ENCODE measurements at regions not wholly inside any gene's neighbourhood (a gene's known extent, or its start where the extent isn't known, plus 50 kb on each side); places are given as distances from the start of the nearest gene placed in this dataset.
"Not testable (repeated sequence)": the region's sequence is repeated elsewhere in the genome, so short reads cannot be mapped to it uniquely, and the experiment has no call there.

DNA sequence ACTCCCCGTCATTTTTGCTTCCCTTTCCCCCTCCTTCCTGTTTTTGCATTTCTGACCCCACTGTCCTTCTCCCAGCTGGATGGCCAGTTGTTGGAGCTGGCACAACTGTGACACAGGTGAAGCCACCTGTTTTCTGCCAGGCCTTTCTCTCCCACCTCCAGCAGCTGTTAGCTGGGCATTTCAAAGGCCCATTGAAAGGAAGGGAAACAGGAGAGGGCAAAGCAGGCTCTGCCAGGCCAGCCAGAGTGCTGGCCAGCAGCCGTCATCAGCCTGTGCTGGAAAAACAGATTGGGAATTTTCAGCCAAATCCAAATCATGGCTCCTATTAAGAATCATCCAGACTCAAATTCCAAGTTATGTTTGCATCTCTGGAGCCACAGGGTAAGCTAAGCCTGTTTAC, 155.2 kb upstream of the C2CD4B start:
- Histone ChIP-seq H3K27me3 (ENCODE audit: control insufficient read depth in 2 of 2, insufficient read depth in 2 of 2, low read length in 2 of 2) (no peaks in the 10 kb centered on the region), H3K4me3 (ENCODE audit: low read length in 2 of 2) (no peak overlapping the region), H3K9me3 (ENCODE audit: control insufficient read depth in 2 of 2, low read length in 2 of 2) (no peaks in the 10 kb centered on the region), H3K36me3 (ENCODE audit: control insufficient read depth in 2 of 2, insufficient read depth in 2 of 2, low read length in 2 of 2) (no peaks in the 10 kb centered on the region), H3K4me1 (ENCODE audit: control insufficient read depth in 2 of 2, insufficient read depth in 2 of 2, low read length in 2 of 2) (no peaks in the 10 kb centered on the region), H3K9ac (ENCODE audit: low read depth in 1 of 2, low read length in 2 of 2) (no peak overlapping the region), H3K27ac (ENCODE audit: low read depth in 2 of 2, low read length in 2 of 2) (no peak overlapping the region)

DNA sequence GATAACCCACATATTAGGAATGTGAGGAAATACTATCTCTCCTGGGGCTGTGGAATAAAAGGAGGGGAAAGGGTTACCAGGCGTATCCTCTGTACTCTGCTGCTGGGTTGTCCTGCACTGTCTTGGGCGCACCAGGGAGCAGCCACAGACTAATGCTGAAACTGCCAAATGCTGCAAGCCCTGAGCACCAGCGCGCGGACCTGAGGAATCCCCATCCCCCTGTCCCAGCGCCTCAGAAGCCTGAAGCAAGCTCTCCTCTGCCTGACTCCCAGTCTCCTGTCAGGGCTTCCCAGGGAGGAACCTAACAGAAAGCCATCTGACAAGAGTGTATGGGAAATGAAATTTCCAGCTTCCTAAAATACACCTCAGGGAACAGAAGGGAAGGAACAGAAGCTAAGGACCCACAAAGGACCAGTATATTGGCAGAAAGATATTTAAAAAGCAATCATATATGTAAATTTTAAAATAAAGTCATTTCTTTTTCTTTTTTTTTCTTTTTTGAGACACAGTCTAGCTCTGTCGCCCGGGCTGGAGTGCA, 158.3 kb upstream of the C2CD4B start:
- Histone ChIP-seq H3K27ac (ENCODE audit: low read depth in 2 of 2, low read length in 2 of 2) (no peak overlapping the region), H3K27me3 (ENCODE audit: control insufficient read depth in 2 of 2, insufficient read depth in 2 of 2, low read length in 2 of 2) (no peaks in the 10 kb centered on the region), H3K9me3 (ENCODE audit: control insufficient read depth in 2 of 2, low read length in 2 of 2) (no peaks in the 10 kb centered on the region), H3K4me1 (ENCODE audit: control insufficient read depth in 2 of 2, insufficient read depth in 2 of 2, low read length in 2 of 2) (no peaks in the 10 kb centered on the region), H3K36me3 (ENCODE audit: control insufficient read depth in 2 of 2, insufficient read depth in 2 of 2, low read length in 2 of 2) (no peaks in the 10 kb centered on the region), H3K4me3 (ENCODE audit: low read length in 2 of 2) (no peak overlapping the region), H3K9ac (ENCODE audit: low read depth in 1 of 2, low read length in 2 of 2) (no peak overlapping the region)

DNA sequence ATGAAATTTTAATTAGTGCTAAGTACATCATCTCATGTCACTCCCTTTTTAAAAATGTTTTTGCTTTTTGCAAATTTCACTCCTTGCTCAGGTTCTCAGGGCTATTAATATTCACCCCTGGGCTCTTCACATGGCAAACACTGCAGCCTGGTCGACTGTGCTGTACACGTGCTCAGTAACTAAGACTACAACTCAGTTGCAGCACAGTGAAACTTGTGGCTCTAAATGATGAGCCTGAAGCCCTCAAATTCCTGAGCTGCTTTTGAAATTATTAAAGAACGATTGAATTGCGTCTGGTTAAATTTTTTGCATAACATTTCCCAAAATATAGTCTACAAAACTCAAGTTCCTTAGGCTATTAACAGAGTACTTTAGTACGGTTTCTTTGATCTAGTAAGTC, 159.3 kb upstream of the C2CD4B start:
- no peak overlapping the region for H3K4me3 ChIP-seq (ENCODE audit: low read length in 2 of 2)
- no peaks in the 10 kb centered on the region for H3K9me3 ChIP-seq (ENCODE audit: control insufficient read depth in 2 of 2, low read length in 2 of 2)
- no peak overlapping the region for H3K9ac ChIP-seq (ENCODE audit: low read depth in 1 of 2, low read length in 2 of 2)
- no peaks in the 10 kb centered on the region for H3K4me1 ChIP-seq (ENCODE audit: control insufficient read depth in 2 of 2, insufficient read depth in 2 of 2, low read length in 2 of 2)
- no peaks in the 10 kb centered on the region for H3K27me3 ChIP-seq (ENCODE audit: control insufficient read depth in 2 of 2, insufficient read depth in 2 of 2, low read length in 2 of 2)
- no peak overlapping the region for H3K27ac ChIP-seq (ENCODE audit: low read depth in 2 of 2, low read length in 2 of 2)
- no peaks in the 10 kb centered on the region for H3K36me3 ChIP-seq (ENCODE audit: control insufficient read depth in 2 of 2, insufficient read depth in 2 of 2, low read length in 2 of 2)

DNA sequence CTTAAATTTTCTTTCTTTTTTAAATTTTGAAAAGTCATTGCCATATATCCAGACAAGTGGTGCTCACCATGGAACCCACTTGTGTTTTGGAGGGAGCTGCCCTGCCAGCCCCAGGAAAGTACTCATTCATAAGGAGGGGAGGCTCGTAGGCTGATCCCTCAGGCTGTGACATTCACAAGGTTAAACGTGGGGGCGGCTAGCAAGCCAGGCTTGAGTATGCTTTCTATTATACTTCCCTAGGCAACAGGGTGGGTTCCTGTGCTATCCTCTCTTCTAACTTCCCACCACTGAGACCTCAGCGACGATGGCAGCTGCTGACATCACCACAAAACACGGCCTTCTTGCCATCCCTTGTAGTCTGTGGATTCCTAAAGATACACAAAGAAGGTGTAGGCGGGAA, 160.5 kb upstream of the C2CD4B start:
- no peak overlapping the region for H3K27ac ChIP-seq (ENCODE audit: low read depth in 2 of 2, low read length in 2 of 2)
- no peaks in the 10 kb centered on the region for H3K27me3 ChIP-seq (ENCODE audit: control insufficient read depth in 2 of 2, insufficient read depth in 2 of 2, low read length in 2 of 2)
- H3K9ac ChIP-seq (ENCODE audit: low read depth in 1 of 2, low read length in 2 of 2): no peak overlapping the region
- no peak overlapping the region for H3K4me3 ChIP-seq (ENCODE audit: low read length in 2 of 2)
- no peaks in the 10 kb centered on the region for H3K9me3 ChIP-seq (ENCODE audit: control insufficient read depth in 2 of 2, low read length in 2 of 2)
- H3K36me3 ChIP-seq (ENCODE audit: control insufficient read depth in 2 of 2, insufficient read depth in 2 of 2, low read length in 2 of 2): no peaks in the 10 kb centered on the region
- H3K4me1 ChIP-seq (ENCODE audit: control insufficient read depth in 2 of 2, insufficient read depth in 2 of 2, low read length in 2 of 2): no peaks in the 10 kb centered on the region

DNA sequence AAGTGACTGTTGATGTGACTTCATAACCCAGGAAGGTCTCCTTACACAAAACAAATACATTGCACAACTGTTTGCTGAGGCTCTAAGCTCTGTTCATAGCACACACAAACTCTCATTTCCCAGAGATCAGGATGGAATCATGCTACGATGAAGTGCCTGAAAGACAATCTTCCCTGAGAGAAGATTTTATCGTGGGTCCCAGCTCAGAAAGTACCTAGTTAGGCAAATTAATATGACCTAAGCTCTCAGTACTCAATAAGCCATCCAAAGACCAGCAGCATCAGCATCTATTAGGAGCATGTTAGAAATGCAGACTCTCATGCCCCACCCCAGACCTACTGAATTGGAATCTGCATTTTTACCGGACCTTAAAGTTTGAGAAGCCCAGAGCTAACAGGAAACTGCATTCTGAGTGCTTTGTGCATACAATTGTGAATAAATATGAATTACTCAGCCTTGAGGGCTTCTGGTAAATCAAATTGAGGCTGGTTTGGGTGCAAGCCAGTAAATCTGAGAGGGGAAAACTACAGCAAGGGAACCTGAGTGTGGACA, 161.5 kb upstream of the C2CD4B start:
- no peaks in the 10 kb centered on the region for H3K36me3 ChIP-seq (ENCODE audit: control insufficient read depth in 2 of 2, insufficient read depth in 2 of 2, low read length in 2 of 2)
- H3K9me3 ChIP-seq (ENCODE audit: control insufficient read depth in 2 of 2, low read length in 2 of 2): no peaks in the 10 kb centered on the region
- no peaks in the 10 kb centered on the region for H3K27me3 ChIP-seq (ENCODE audit: control insufficient read depth in 2 of 2, insufficient read depth in 2 of 2, low read length in 2 of 2)
- H3K27ac ChIP-seq (ENCODE audit: low read depth in 2 of 2, low read length in 2 of 2): no peak overlapping the region
- no peaks in the 10 kb centered on the region for H3K4me1 ChIP-seq (ENCODE audit: control insufficient read depth in 2 of 2, insufficient read depth in 2 of 2, low read length in 2 of 2)
- no peak overlapping the region for H3K4me3 ChIP-seq (ENCODE audit: low read length in 2 of 2)
- no peak overlapping the region for H3K9ac ChIP-seq (ENCODE audit: low read depth in 1 of 2, low read length in 2 of 2)

DNA sequence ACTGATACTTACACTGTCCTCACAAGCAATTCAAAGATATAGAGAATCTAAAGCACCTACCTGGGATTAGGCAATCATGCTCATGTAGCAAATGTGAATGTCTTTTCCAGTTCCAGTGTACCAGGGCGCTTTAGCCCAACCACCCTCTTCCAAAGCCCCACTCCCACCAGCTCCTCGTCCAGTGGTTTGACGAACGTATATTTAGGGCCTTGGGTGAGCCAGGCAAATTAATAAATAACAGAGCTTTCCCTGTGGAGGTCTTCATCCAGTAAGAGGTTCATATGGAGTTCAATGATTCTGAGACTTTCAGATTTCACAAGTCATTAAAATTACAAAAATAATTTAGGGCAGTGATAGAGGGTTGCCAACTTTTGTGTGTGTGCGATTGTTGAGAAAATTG, 162.3 kb upstream of the C2CD4B start:
- Histone ChIP-seq H3K9me3 (ENCODE audit: control insufficient read depth in 2 of 2, low read length in 2 of 2) (no peaks in the 10 kb centered on the region), H3K9ac (ENCODE audit: low read depth in 1 of 2, low read length in 2 of 2) (no peak overlapping the region), H3K4me1 (ENCODE audit: control insufficient read depth in 2 of 2, insufficient read depth in 2 of 2, low read length in 2 of 2) (no peaks in the 10 kb centered on the region), H3K27me3 (ENCODE audit: control insufficient read depth in 2 of 2, insufficient read depth in 2 of 2, low read length in 2 of 2) (no peaks in the 10 kb centered on the region), H3K27ac (ENCODE audit: low read depth in 2 of 2, low read length in 2 of 2) (no peak overlapping the region), H3K4me3 (ENCODE audit: low read length in 2 of 2) (no peak overlapping the region), H3K36me3 (ENCODE audit: control insufficient read depth in 2 of 2, insufficient read depth in 2 of 2, low read length in 2 of 2) (no peaks in the 10 kb centered on the region)

DNA sequence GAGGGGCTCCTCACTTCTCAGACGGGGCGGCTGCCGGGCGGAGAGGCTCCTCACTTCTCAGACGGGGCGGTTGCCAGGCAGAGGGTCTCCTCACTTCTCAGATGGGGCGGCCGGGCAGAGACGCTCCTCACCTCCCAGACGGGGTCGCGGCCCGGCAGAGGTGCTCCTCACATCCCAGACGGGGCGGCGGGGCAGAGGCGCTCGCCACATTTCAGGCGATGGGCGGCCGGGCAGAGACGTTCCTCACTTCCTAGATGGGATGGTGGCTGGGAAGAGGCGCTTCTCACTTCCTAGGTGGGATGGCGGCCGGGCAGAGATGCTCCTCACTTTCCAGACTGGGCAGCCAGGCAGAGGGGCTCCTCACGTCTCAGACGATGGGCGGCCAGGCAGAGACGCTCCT, 167.4 kb upstream of the C2CD4B start:
- H3K9me3 ChIP-seq (ENCODE audit: control insufficient read depth in 2 of 2, low read length in 2 of 2); H3K4me1 ChIP-seq (ENCODE audit: control insufficient read depth in 2 of 2, insufficient read depth in 2 of 2, low read length in 2 of 2); H3K27me3 ChIP-seq (ENCODE audit: control insufficient read depth in 2 of 2, insufficient read depth in 2 of 2, low read length in 2 of 2); H3K4me3 ChIP-seq (ENCODE audit: low read length in 2 of 2); H3K36me3 ChIP-seq (ENCODE audit: control insufficient read depth in 2 of 2, insufficient read depth in 2 of 2, low read length in 2 of 2); H3K9ac ChIP-seq (ENCODE audit: low read depth in 1 of 2, low read length in 2 of 2); H3K27ac ChIP-seq (ENCODE audit: low read depth in 2 of 2, low read length in 2 of 2): not testable (repeated sequence)

DNA sequence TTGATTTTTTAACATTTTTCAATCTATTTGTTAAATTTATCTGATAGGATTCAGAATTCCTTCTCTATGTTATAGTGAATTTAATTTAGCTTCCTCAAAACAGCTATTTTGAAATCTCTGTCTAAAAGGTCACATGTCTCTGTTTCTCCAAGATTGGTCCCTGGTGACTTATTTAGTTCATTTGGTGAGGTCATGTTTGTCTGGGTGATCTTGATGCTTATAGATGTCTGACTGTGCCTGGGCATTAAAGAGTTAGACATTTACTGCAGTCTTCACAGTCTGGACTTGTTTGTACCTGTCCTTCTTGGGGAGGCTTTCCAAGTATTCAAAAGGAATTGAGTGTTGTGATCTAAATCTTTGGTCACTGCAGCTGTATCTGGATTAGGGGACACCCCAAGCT, 169.5 kb upstream of the C2CD4B start:
- no peak overlapping the region for H3K4me3 ChIP-seq (ENCODE audit: low read length in 2 of 2)

DNA sequence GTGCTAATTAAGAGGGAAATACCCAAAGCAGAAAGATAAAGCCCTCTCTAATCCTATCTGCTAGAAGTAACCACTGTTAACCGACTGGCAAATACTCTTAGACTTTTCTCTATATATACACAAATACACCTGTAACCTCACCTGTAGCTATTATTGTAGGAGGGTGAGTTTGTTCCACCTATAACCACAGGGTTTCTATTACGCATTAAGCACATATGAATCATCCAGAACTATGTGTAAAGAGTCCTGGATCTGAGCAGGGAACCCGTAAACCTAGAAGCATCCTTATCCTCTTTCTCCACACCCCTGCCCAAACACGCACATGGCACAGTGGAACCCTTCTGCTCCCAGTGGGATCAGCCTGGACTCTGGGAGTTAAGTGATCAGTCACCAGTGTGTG, 172.8 kb upstream of the C2CD4B start:
- Histone ChIP-seq H3K9ac (ENCODE audit: low read depth in 1 of 2, low read length in 2 of 2) (no peak overlapping the region), H3K4me1 (ENCODE audit: control insufficient read depth in 2 of 2, insufficient read depth in 2 of 2, low read length in 2 of 2) (no peaks in the 10 kb centered on the region), H3K9me3 (ENCODE audit: control insufficient read depth in 2 of 2, low read length in 2 of 2) (no peaks in the 10 kb centered on the region), H3K4me3 (ENCODE audit: low read length in 2 of 2) (no peak overlapping the region), H3K27ac (ENCODE audit: low read depth in 2 of 2, low read length in 2 of 2) (no peak overlapping the region), H3K36me3 (ENCODE audit: control insufficient read depth in 2 of 2, insufficient read depth in 2 of 2, low read length in 2 of 2) (no peaks in the 10 kb centered on the region), H3K27me3 (ENCODE audit: control insufficient read depth in 2 of 2, insufficient read depth in 2 of 2, low read length in 2 of 2) (no peaks in the 10 kb centered on the region)

More for the DNA sequence above, 169.5 kb upstream of the C2CD4B start:
- Histone ChIP-seq H3K36me3 (ENCODE audit: control insufficient read depth in 2 of 2, insufficient read depth in 2 of 2, low read length in 2 of 2) (no peaks in the 10 kb centered on the region), H3K9ac (ENCODE audit: low read depth in 1 of 2, low read length in 2 of 2) (no peak overlapping the region), H3K9me3 (ENCODE audit: control insufficient read depth in 2 of 2, low read length in 2 of 2) (no peaks in the 10 kb centered on the region), H3K4me1 (ENCODE audit: control insufficient read depth in 2 of 2, insufficient read depth in 2 of 2, low read length in 2 of 2) (no peaks in the 10 kb centered on the region), H3K27me3 (ENCODE audit: control insufficient read depth in 2 of 2, insufficient read depth in 2 of 2, low read length in 2 of 2) (no peaks in the 10 kb centered on the region), H3K27ac (ENCODE audit: low read depth in 2 of 2, low read length in 2 of 2) (no peak overlapping the region)

DNA sequence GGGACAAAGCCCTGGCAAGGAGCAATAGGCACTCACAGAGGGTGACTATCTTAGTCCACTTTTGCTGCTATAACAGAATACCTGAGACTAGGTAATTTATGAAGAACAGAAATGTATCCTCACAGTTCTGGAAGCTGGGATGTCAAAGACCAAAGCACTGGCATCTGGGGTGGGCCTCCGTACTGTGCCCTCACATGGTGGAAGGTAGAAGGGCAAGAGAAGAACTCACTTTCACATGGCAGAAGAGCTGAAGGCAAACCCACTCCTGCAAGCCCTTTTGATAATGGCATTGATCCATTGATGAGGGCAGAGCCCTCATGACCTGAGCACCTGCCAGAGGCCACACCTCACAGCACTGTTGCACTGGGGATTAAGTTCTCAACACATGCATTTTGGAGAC, 173.4 kb upstream of the C2CD4B start:
- Histone ChIP-seq H3K36me3 (ENCODE audit: control insufficient read depth in 2 of 2, insufficient read depth in 2 of 2, low read length in 2 of 2) (no peaks in the 10 kb centered on the region), H3K9ac (ENCODE audit: low read depth in 1 of 2, low read length in 2 of 2) (no peak overlapping the region), H3K4me3 (ENCODE audit: low read length in 2 of 2) (no peak overlapping the region), H3K27me3 (ENCODE audit: control insufficient read depth in 2 of 2, insufficient read depth in 2 of 2, low read length in 2 of 2) (no peaks in the 10 kb centered on the region), H3K4me1 (ENCODE audit: control insufficient read depth in 2 of 2, insufficient read depth in 2 of 2, low read length in 2 of 2) (peaks cover 0 to 4% of the 10 kb centered on the region in 2 donors), H3K27ac (ENCODE audit: low read depth in 2 of 2, low read length in 2 of 2) (no peak overlapping the region), H3K9me3 (ENCODE audit: control insufficient read depth in 2 of 2, low read length in 2 of 2) (no peaks in the 10 kb centered on the region)

DNA sequence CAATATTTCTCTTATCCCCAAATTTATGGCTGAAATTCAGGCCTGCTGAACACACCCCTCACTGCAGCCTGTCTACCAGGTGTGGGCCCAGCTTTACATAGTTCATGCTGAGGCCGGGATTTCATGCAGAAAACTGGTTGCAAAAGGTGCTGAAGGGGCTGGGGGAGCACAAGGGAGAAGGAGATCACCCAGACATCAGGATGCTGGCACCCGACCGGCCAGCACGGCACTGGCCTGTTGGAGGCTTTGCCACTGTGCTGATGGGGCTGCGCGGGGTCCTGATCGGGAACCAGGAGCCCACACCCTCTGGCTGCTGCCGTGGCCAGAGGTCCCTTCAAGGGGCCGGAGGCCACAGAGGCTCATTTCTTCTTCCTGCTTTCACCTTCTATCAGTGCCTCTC, 177.9 kb upstream of the C2CD4B start:
- Histone ChIP-seq H3K27ac (ENCODE audit: low read depth in 2 of 2, low read length in 2 of 2) (peak overlapping the region; percentile 7 to 16), H3K27me3 (ENCODE audit: control insufficient read depth in 2 of 2, insufficient read depth in 2 of 2, low read length in 2 of 2) (no peaks in the 10 kb centered on the region), H3K4me3 (ENCODE audit: low read length in 2 of 2) (no peak overlapping the region), H3K9me3 (ENCODE audit: control insufficient read depth in 2 of 2, low read length in 2 of 2) (no peaks in the 10 kb centered on the region), H3K4me1 (ENCODE audit: control insufficient read depth in 2 of 2, insufficient read depth in 2 of 2, low read length in 2 of 2) (peaks cover 8 to 13% of the 10 kb centered on the region in 2 donors), H3K9ac (ENCODE audit: low read depth in 1 of 2, low read length in 2 of 2) (no peak overlapping the region), H3K36me3 (ENCODE audit: control insufficient read depth in 2 of 2, insufficient read depth in 2 of 2, low read length in 2 of 2) (no peaks in the 10 kb centered on the region)
